GM11168 (cell line): ENCODE measurements at regions not wholly inside any gene's neighbourhood (a gene's known extent, or its start where the extent isn't known, plus 50 kb on each side); places are given as distances from the start of the nearest gene placed in this dataset.
"Not testable (repeated sequence)": the region's sequence is repeated elsewhere in the genome, so short reads cannot be mapped to it uniquely, and the experiment has no call there.

ENCODE experiments used
- in situ Hi-C: fragments of 300-500 bp; cut with MboI; formaldehyde crosslinking; loops from one replicate; pipeline ENCODE4 v1.12.0; 2022; ENCODE audit warnings: low sequenced_read_pairs; ENCODE audit not compliant: unreplicated experiment

DNA sequence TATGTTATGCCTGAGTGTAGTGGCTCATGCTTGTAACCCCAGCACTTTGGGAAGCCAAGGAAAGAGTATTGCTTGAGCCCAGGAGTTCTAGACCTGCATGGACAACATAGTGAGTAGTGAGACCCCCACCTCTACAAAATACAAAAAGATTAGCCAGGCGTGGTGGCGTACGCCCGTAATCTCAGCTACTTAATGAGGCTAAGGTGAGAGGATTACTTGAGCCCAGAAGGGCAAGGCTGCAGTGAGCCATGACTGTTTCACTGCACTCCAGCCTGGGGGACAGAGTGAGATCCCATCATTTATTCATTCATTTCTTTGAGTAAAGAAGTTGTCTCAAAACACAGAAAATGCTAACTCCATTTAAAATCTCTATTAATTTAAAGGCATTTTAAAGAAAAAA is 1061.6 kb downstream of the JRKL start:
- in situ Hi-C loops, result no loop called here

DNA sequence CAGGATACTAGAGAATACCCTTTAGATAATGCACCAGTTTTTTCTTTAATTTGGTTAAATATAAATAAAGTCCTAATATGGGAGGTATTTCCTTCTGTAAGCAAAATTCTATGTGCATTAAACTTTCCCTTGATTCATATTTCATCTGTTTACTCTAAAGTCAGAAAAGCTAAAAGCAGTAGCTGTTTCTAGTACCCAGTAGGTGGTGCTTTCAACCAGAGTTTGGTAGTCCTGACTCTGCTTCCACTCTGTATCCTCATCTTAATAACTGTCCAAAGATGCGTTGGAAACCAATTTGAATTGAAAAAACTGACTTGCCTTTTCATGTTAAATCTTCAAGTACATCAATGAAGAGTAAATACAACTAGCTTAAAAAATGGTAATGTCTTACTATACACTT is 1065.2 kb downstream of the JRKL start:
- in situ Hi-C loops, result no loop called here

DNA sequence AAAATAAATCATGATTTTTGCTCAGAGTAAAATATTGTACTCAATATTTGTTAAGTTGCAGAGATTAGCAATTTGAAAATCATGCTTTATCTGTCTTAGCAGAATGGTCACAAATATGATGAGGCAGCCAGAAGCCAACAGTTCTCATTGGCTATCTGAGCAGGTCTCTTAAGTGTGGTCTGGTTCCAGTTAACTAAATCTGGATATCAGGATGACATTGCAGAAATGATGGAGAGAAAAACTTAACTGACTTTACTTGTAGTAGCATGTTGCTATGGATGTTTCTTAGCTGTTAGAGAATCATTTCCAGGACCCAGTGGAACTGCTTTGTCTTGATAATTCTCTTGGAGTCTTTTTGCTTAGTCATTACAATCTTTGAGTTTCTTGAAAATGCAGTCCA is 1070.3 kb downstream of the JRKL start:
- in situ Hi-C loops, result no loop called here

DNA sequence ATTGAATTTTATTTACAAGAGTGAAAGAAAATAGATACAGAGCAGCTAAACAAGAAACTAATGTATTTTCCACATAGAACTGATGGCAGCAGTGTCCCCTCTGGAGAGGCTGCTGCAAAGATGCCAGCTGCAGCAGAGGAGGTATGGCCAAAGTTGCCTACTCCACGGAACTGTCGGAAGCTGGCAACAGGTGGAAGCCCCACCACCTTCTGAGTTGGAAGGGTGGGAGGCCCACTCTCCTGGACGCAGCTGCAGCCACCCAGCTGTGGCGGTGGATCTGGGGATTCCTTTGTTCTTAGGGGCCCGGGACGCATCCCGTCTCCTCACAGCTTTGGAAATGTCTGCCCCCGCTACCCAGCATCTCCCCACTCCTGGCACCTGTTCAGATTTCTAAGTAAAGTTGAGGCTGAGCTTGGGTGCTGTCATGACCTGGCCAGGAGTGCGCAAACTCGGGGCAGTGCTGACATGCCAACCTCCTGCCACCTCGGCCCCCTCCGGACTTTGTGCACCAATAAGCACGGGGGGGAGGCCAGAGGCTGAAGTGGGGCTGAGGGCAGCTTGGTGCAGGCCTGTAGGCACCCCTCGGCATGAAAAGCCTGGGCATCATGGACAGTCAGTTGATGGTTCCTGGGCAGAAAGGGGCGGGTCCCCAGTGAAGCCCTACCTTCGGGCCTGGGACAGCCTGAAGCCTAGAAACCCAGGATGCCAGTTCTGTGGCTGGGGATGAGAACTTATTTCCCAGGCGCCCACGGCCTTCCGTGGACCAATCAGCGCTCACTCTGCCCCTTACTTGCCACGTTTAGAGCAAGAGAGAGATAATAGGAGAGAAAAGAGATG is 1071.4 kb downstream of the JRKL start:
- in situ Hi-C loops, result no loop called here

DNA sequence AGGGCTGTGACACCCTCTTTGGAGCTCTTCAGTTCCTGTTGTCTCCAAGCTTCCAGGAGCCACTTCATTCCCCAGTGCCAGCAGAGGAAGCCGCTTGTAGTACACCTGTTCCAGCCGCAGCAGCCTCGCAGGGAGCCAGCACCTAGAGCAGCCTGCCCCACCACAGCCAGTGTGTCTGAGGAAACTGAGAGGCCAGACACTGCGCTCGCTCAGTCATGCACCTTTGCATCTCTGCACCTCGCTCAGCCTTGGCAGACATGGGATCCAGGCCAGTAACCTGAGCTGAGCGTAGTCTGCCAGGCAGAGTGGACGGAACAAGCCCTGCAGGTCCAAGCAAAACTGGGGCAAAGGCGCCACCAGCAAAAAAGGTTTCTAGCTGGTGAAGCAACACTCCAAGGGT is 1072.1 kb downstream of the JRKL start:
- in situ Hi-C loops, result no loop called here

DNA sequence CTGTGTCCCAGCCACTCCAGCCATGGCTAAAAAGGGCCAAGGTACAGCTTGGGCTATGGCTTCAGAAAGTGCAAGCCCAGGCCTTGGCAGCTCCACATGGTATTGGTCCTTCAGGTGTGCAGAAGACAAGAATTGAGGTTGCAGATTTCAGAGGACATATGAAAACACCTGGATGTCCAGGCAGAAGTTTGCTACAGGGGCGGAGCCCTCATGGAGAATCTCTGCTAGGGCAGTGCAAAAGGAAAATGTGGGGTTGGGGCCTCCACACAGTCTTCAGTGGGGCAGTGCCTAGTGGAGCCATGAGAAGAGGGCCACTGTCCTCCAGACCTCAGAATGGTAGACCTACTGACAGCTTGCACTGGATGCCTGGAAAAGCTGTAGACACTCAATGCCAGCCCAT is 1074.1 kb downstream of the JRKL start:
- in situ Hi-C loops, result no loop called here

DNA sequence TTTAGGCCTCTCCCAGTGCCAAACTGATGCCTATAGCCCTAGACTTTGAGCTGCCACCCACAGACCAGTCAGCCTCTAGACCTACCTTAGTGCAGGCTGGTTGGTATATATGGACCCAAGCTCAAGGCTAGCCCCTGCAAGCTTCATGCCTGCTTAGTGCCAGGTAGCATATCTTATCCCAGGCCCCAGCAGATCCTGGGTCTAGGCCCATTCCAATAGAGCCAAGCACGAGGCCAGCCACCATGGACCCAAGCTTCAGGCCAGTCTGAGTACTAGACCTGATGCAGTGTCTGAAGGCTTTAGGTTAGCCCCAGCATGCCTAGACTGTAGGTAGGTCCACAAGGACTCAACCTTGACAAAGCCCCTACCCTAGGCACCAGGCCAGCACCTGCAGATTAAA is 1081.7 kb downstream of the JRKL start:
- in situ Hi-C loops, result no loop called here

DNA sequence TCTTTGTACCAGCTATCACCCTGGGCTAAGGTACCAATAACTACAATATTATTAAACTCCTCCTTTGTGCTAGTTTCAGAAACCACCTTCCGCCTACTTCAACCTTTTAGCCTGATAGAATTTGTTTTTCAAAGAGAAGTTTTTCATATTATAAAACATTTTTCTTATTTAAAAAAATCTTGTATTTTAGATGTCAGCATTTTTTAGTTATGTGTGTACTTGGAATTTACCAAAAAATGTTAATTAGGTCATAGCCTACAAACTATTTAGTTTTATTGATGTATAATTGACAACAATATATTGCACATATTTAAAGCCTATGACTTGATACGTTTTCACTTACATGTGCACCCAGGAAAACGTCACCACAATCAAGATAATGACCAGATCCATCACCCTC is 1097.6 kb downstream of the JRKL start:
- in situ Hi-C loops, result no loop called here

DNA sequence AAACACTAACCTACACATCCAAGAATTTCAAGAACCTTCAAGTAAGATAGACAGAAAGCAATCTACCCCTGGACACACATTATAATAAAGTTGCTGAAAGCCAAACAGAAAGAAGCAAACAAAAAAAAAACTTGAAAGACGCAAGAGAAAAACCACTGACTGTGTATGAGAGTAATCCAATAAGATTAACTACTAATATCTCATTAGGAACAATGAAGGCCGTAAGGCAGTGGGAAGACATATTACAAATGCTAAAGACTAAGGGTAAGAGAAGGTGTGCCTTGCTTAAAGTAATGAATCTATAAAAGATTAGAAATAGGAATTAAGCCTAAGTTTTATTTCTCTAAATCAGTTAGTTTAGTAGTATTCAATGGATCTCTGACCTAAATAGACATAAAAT is 1109.1 kb downstream of the JRKL start:
- in situ Hi-C loops, result no loop called here

DNA sequence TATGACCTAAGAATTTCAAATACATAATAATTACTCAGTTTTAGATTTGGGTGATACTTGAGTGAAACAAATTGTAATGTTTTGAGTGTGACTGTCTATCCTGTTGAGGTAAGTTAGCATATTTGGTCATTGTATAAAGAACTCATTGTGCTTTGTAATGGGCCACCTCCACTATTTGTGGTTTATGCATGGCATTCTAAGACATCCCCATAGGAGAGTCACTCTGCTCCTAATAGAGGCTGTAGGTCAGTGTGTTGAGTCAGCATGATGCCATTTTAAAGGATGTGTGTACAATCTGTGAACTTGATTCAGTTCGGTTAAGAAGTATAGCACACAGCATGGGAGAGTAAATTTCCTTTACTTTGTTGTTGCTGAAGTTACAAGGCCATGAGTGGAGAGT is 1112.4 kb downstream of the JRKL start:
- in situ Hi-C loops, result no loop called here

DNA sequence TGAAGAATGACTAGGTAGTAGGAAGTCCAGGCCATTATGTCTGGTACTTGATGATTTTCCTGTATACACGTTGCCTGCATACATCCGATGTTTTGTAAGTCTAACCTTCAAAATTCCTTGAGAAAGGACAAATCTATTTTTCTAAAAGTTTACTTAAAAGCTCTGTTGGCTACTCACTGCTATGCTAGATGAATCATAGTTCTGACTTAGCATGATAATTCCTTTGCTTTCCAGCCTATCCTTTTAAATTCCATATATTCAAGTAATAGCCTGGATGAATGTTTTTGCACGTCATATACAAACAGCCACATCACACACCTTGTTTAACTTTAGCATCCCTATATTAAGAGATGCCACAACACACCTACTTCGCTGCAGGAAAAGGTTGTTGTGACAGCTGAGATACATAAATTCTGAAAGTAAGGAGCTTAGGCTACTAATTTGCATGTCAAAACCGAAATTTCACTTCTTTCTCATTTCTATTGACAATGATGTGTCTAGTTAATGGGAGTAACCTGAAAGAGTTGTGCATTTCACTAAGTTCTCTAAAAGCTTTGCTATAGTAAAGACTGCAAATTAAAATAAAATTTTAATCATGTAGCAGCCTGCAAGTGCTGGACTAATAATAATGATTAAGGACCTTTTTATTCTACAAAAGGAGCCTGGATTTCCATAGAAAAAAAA is 1116.4 kb downstream of the JRKL start:
- in situ Hi-C loops, result no loop called here

DNA sequence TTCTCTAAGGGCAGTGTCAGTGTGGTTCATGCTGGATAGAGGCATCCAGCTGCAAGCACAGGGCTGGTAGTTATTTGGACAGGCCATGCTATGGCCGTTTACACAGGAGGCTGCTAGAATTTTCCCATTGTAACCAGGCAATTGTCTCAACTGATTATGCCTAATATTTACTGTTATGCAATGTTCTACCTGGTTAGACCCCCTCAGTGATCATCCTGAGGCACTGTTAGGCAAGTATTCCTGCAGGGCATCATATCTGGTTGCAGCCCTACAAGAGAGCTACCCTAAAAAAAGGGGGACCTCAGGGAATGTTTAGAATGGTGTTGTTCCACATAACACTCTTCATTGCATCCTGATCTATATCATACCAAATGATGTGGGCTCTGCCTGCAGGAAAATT is 1124.6 kb downstream of the JRKL start:
- in situ Hi-C loops, result no loop called here

DNA sequence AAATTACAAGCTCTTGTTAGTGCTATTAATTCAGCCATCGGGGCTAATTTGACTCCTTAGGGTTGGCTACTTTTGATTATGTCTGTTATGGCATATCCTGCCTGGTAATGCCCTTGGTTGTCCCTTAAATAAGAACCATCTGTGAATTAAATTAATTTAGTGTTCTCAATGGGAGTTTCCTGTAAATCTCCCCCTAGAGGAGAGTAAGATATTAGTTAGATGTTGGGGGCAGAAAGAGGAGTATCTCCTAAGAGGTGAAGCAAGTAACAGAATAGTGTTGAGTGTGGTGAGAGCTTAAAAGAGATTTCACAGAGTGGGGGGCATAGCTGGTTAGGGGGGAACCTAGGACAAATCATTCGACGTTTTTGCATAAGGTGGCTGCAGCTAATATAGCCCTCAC is 1126.9 kb downstream of the JRKL start:
- in situ Hi-C loops, result no loop called here

DNA sequence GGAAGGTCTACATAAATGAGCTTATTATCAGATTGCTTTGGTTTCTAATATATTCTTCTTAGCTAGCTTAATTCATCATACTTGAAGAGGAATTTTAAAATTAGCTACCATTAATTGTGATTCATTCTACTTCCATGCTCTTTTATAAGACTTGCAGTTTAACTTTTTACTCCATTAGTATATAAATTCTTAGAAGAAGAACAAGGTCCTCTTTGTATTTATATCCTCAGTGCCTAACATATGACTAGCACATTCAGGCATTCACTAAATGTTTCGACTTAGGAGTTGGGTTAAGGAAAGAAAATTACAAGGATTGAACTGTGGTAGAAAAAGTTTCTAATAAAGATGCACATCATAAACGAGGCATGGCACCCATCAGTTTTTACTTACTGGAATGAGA is 1135.5 kb downstream of the JRKL start:
- in situ Hi-C loops, result no loop called here

DNA sequence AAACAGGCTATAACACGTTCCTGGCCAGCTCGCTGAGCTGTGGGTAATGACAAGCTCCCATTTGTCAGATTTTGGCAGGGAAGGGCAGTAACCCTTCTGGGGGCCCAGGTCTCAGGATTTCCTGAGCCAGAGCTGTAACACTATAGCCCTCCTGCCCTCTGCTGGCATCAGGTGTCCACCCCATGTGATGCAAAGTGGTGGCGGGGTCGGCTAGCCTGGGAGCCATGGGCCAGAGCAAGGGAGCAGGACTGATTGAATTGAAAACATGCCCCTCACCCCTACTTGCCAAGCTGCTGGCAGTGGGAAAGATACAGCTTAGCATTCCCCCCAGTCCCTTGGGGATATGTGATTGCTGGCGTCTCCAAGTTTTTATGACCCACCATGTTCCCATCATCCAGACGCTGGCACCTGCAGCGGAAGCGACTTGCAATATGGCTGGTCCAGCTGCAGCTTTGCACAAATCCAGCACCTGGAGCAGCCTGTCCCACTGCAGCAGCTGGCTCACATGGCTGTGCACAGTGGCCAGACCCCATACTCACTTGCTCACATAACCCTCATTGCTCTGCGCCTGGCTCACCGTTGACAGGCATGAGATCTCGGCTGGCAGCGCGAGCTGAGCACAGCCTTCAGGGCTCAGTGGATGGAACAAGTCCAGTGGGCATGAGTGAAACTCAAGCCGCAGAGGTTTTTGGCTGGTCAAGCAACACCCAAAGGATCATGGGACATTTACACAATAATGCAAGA is 1147.8 kb downstream of the JRKL start:
- in situ Hi-C loops, result no loop called here

DNA sequence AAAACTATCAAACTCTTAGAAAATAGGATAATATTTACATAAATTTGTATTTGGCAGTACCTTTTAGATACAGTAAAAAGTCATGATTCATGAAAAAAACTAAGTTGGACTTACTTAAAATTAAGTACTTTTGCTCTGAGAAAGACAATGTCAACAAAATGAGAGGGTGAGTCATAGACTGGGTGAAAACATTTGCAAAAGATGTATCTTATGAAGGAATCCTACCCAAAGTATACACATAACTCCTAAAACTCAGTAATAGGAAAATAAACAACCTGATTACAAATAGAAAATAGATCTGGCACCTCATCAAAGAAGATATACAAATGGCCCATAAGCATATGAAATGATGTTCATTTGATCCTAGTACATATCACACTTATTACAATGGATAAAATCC is 1154.6 kb downstream of the JRKL start:
- in situ Hi-C loops, result no loop called here

DNA sequence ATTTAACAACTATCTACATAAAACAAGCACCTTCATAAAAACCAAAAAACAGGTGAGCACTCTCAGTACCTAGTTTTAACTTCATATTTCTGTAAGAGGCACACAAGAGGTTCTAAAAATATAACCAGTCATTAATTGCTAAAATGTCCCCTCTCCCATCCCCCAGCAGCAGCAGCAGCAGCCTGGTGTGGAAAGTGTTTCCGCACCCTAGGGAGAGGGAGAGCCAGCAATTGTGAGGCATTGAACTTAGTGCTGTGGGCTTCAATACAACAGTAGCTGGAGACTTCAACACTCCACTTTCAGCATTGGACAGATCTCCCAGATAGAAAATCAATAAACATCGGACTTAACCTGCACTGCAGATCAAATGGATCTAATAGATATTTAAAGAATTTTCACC is 1158.5 kb downstream of the JRKL start:
- in situ Hi-C loops, result no loop called here

DNA sequence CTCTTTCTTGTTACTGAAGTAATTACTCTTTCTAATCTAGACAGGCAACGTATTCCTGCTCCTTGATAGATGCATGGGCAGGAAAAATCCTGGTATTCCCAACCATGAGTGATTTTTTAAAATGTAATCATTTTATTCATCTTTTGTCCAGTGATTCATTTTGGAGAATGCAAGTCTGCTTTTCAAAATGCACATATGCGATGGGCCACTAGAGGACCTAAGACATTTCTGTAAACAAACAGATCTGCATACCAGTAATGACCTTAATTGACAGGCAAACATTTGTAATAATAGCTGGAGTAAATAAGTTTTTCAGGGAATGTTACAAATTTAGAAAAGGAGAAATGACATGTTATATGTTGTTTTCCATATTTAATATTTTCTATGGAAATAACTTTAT is 1167.6 kb downstream of the JRKL start:
- in situ Hi-C loops, result no loop called here

DNA sequence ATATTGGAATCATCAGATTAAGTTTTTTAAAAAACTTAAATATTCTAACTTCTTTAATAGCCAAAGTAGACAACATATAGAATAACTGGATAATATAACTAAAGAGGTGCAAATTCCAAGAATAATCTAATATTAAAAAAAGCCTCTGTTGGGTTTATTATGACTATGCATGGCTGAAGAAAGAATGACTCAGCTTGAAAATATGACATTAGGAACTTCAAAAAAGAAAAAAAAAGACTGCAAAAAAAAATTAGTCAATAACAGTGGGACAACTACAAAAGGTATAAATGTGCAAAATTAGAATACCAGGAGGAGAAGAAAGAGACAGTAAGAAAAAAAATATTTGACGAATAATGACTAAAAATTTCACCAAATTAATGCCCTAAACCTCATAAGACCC is 1178.0 kb downstream of the JRKL start:
- in situ Hi-C loops, result no loop called here

DNA sequence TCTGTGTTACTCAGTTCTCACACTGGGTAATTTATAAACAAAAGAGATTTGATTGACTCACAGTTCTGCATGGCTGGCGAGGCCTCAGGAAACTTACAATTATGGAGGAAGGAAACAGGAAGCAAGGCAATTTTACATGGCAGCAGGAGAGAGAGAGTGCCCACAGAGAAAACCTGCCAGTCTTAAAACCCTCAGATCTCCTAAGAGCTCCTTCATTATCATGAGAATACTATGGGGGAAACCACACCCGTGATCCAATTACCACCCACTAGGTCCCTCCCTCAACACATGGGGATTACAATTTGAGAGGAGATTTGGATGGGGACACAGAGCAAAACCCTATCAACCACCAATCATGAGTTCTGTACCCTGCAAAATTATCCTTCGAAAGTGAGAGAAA is 1180.8 kb downstream of the JRKL start:
- in situ Hi-C loops, result no loop called here

DNA sequence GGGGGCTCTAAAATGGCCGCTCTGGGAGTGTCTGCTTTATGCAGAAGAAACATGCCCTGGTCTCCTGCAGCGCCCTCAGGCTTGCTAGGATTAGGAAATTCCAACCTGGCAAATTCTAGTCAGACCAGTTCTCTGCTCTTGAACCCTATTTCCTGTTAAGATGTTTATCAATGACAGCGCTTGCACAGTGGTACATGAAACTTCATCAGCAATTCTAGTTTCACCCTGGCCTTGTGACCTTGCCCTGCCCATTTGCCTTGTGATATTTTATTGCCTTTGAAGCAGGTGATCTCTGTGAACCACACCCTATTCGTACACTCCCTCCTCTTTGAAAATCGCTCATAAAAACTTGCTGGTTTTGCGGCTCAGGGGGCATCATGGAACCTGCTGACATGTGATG is 1184.0 kb downstream of the JRKL start:
- in situ Hi-C loops, result not testable (repeated sequence)
